ENCODE measurements at regions not wholly inside any gene's neighbourhood (a gene's known extent, or its start where the extent isn't known, plus 50 kb on each side); places are given as distances from the start of the nearest gene placed in this dataset.

DNA sequence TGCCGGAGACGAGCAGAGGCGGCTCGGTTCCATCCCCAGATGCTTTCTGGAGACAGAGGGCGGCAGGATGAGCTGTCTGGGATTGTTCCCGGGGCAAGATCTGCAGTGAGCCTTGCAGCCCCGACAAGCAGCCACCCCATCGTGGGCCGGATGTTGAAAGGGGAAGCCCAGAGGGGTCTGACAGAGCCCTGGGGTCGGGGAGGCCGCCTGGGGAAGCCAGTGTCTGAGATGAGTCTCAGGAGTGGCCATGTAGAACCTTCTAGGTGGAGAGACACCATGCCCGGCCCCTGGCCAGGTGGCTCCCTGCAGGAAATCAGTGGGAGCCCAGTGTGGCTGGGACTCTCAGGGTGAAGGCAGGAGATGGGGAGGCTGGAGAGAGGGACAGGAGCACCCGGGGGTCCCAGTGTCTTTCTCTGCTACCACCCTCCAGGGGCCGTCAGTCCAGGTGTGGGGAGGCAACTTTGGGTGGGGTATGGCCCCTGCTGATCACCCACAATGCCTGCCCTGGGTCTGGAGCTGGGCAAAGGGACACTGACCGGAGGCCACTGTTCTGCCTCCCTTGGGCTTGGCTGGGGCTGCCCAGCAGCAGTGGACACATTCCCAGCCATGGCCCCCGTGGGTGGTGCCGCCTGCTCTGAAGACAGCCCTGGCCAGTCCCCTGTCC, 128.3 kb upstream of the HS6ST1 start:
- Histone ChIP-seq H3K36me3 (ENCODE audit: control insufficient read depth, insufficient read depth, low read length) (no peaks in the 10 kb centered on the region), H3K4me1 (ENCODE audit: control insufficient read depth, insufficient read depth, low read length) (peaks cover 10% of the 10 kb centered on the region), H3K9ac (ENCODE audit: low read depth, low read length) (no peak overlapping the region), H3K9me3 (ENCODE audit: control insufficient read depth, insufficient read depth, low read length) (no peaks in the 10 kb centered on the region), H3K27me3 (ENCODE audit: control insufficient read depth, insufficient read depth, low read length) (no peaks in the 10 kb centered on the region), H3K4me3 (ENCODE audit: low read depth, low read length) (no peak overlapping the region)

GRCh38 chr2:128447538-128447995, 128.9 kb upstream of the HS6ST1 start:
- Histone ChIP-seq H3K9me3 (ENCODE audit: control insufficient read depth, insufficient read depth, low read length) (no peaks in the 10 kb centered on the region), H3K27me3 (ENCODE audit: control insufficient read depth, insufficient read depth, low read length) (no peaks in the 10 kb centered on the region), H3K4me3 (ENCODE audit: low read depth, low read length) (no peak overlapping the region), H3K4me1 (ENCODE audit: control insufficient read depth, insufficient read depth, low read length) (peaks cover 5% of the 10 kb centered on the region), H3K9ac (ENCODE audit: low read depth, low read length) (no peak overlapping the region), H3K36me3 (ENCODE audit: control insufficient read depth, insufficient read depth, low read length) (no peaks in the 10 kb centered on the region)

DNA sequence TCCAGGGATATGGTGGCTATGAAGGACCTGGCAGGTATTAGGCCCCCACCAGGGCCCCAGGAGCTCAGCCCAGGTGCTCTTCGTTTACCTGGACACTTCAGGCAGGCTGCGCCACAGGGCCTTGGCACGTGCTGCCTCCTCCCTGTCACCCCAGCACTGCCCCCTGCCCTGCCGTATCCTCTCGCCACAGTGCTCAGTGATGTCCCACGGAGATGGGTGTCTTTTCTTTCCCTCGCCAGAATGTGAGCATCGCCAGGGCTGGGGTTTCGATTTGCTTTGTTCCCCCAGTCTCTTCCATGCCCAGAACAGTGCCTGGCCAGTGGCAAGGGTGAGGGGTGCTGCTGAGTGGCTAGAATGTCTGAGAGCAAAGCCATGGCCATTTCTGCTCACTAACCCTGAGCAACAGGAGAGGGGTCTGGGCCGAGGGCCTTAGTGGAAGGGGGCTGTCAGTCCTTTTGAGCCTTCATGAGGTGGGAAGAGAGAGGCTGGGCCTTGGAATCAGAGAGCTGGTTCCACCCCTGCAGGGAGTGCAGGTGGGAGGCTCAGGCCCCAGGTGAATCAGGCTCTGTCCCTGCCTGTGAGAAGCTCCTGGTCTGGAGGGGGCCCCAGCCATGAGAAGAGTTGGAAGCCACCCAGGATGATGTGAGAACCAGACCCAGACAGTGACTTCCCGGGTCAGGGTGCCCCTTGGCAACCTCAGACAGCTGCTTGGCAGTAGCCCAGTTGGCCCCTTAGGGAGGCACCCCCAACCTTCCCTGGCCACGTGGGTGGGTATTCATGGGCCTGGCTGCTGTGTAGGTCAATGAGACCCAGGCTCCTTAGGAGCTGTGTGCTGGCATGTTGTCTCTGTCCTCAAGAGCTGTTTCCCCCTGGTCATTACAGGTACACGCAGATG, 129.9 kb upstream of the HS6ST1 start:
- no peak overlapping the region for H3K9ac ChIP-seq (ENCODE audit: low read depth, low read length)
- no peaks in the 10 kb centered on the region for H3K36me3 ChIP-seq (ENCODE audit: control insufficient read depth, insufficient read depth, low read length)
- no peak overlapping the region for H3K4me3 ChIP-seq (ENCODE audit: low read depth, low read length)
- H3K9me3 ChIP-seq (ENCODE audit: control insufficient read depth, insufficient read depth, low read length): no peaks in the 10 kb centered on the region
- H3K4me1 ChIP-seq (ENCODE audit: control insufficient read depth, insufficient read depth, low read length): no peaks in the 10 kb centered on the region
- H3K27me3 ChIP-seq (ENCODE audit: control insufficient read depth, insufficient read depth, low read length): no peaks in the 10 kb centered on the region

- Histone ChIP-seq H3K36me3 (ENCODE audit: control insufficient read depth, insufficient read depth, low read length) (no peaks in the 10 kb centered on the region), H3K27me3 (ENCODE audit: control insufficient read depth, insufficient read depth, low read length) (no peaks in the 10 kb centered on the region), H3K4me3 (ENCODE audit: low read depth, low read length) (no peak overlapping the region), H3K9me3 (ENCODE audit: control insufficient read depth, insufficient read depth, low read length) (no peaks in the 10 kb centered on the region), H3K4me1 (ENCODE audit: control insufficient read depth, insufficient read depth, low read length) (no peaks in the 10 kb centered on the region), H3K9ac (ENCODE audit: low read depth, low read length) (no peak overlapping the region)
Measured at GRCh38 chr2:128449226-128450061, 130.8 kb upstream of the HS6ST1 start.

DNA sequence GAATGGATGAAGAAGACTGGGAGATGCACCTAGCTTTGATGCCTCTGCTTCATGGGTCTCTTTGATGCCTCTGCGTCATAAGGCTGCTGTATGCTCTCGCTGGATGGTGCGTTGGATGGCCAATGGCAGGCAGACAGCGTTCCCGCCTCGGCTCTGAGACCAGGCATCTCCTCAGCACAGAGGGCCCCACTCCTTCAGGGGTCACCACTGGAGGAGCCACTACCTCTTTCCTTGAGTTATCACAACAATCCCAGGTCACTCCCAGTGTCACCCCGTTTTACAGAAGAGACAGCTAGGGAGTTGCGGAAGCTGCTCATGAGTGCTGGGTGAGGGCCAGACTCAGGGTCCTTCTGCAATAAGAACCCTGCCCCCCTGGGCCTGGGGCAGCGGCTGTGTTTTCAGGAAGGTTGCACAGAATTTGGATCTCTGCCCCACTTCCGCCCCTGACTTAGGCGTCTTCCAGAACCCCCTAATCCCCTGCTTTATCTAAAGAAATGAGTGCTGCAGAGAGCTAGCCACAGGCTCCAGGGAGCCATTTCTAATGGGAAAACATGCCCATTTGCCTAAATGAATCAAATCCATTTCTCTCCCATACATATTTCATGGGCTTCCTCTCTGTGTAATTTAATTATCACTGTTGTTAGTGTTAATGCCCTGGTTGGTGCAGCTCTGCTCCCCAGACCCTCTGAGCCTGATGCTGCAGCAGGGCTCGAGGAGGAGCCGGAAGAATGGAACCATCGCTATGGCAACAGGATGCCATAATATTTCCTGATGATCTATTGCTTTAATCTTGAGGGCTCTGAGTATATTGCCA, 131.8 kb upstream of the HS6ST1 start:
- H3K27me3 ChIP-seq (ENCODE audit: control insufficient read depth, insufficient read depth, low read length): no peaks in the 10 kb centered on the region
- no peaks in the 10 kb centered on the region for H3K36me3 ChIP-seq (ENCODE audit: control insufficient read depth, insufficient read depth, low read length)
- no peak overlapping the region for H3K9ac ChIP-seq (ENCODE audit: low read depth, low read length)
- no peaks in the 10 kb centered on the region for H3K9me3 ChIP-seq (ENCODE audit: control insufficient read depth, insufficient read depth, low read length)
- H3K4me1 ChIP-seq (ENCODE audit: control insufficient read depth, insufficient read depth, low read length): no peaks in the 10 kb centered on the region
- H3K4me3 ChIP-seq (ENCODE audit: low read depth, low read length): no peak overlapping the region

- H3K9me3 ChIP-seq (ENCODE audit: control insufficient read depth, insufficient read depth, low read length): no peaks in the 10 kb centered on the region
- no peaks in the 10 kb centered on the region for H3K27me3 ChIP-seq (ENCODE audit: control insufficient read depth, insufficient read depth, low read length)
- H3K9ac ChIP-seq (ENCODE audit: low read depth, low read length): no peak overlapping the region
- no peak overlapping the region for H3K4me3 ChIP-seq (ENCODE audit: low read depth, low read length)
- H3K36me3 ChIP-seq (ENCODE audit: control insufficient read depth, insufficient read depth, low read length): no peaks in the 10 kb centered on the region
- H3K4me1 ChIP-seq (ENCODE audit: control insufficient read depth, insufficient read depth, low read length): no peaks in the 10 kb centered on the region
Measured at GRCh38 chr2:128451084-128452023, 132.7 kb upstream of the HS6ST1 start.

GRCh38 chr2:128452024-128452411, 133.3 kb upstream of the HS6ST1 start:
- Histone ChIP-seq H3K4me3 (ENCODE audit: low read depth, low read length) (no peak overlapping the region), H3K36me3 (ENCODE audit: control insufficient read depth, insufficient read depth, low read length) (no peaks in the 10 kb centered on the region), H3K27me3 (ENCODE audit: control insufficient read depth, insufficient read depth, low read length) (no peaks in the 10 kb centered on the region), H3K9me3 (ENCODE audit: control insufficient read depth, insufficient read depth, low read length) (no peaks in the 10 kb centered on the region), H3K9ac (ENCODE audit: low read depth, low read length) (no peak overlapping the region), H3K4me1 (ENCODE audit: control insufficient read depth, insufficient read depth, low read length) (no peaks in the 10 kb centered on the region)

- H3K4me3 ChIP-seq (ENCODE audit: low read depth, low read length): no peak overlapping the region
- H3K4me1 ChIP-seq (ENCODE audit: control insufficient read depth, insufficient read depth, low read length): no peaks in the 10 kb centered on the region
- no peaks in the 10 kb centered on the region for H3K36me3 ChIP-seq (ENCODE audit: control insufficient read depth, insufficient read depth, low read length)
- no peak overlapping the region for H3K9ac ChIP-seq (ENCODE audit: low read depth, low read length)
- no peaks in the 10 kb centered on the region for H3K27me3 ChIP-seq (ENCODE audit: control insufficient read depth, insufficient read depth, low read length)
- no peaks in the 10 kb centered on the region for H3K9me3 ChIP-seq (ENCODE audit: control insufficient read depth, insufficient read depth, low read length)
Measured at GRCh38 chr2:128452536-128453530, 134.2 kb upstream of the HS6ST1 start.

DNA sequence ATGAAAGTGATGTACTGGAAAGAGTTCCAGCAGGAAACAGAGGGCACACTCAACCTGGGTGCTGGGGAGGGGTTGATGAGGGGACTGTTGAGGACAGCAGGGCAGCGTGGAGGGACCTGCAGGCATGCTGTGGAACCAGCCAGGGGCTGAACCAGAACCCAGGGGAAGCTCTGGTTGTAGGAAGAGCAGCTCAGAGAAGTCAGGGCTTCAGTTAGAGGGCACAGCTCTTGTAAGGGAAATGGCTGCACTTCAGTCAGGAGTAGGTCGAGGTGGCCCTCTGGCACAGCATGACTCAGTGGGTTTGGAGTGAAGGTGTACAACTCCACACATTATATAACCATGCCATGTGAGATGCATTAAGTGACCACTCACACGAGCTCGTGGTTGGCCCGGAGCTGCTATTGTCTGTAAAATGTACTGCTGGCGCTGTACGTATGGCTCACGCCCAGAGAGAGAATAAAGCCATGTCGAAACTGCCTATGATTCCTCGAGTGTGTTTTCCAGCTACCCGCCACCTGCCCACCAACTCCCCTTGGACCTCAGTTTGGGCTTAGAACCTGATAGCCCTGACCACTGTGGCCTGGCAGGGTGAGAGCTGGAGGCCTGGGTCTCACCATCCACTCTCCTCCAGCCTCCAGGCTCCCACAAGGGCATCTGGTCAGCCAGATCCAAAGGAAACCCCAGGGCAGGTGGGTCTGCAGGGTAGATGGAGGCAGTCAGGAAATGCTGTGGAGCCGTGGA, 136.5 kb upstream of the HS6ST1 start:
- Histone ChIP-seq H3K27me3 (ENCODE audit: control insufficient read depth, insufficient read depth, low read length) (no peaks in the 10 kb centered on the region), H3K9me3 (ENCODE audit: control insufficient read depth, insufficient read depth, low read length) (no peaks in the 10 kb centered on the region), H3K4me3 (ENCODE audit: low read depth, low read length) (no peak overlapping the region), H3K9ac (ENCODE audit: low read depth, low read length) (no peak overlapping the region), H3K4me1 (ENCODE audit: control insufficient read depth, insufficient read depth, low read length) (no peaks in the 10 kb centered on the region), H3K36me3 (ENCODE audit: control insufficient read depth, insufficient read depth, low read length) (no peaks in the 10 kb centered on the region)
